Panc1 (cell line): ENCODE measurements at regions not wholly inside any gene's neighbourhood (a gene's known extent, or its start where the extent isn't known, plus 50 kb on each side); places are given as distances from the start of the nearest gene placed in this dataset.

Source experiments
- ATAC-seq: fragments of 200-7000 bp; cut with Tn5 transposase; 2 replicates; pipeline ENCODE4 v1.9.1; 2020; ENCODE audit warnings: mild to moderate bottlenecking, moderate library complexity
- BruUV-seq: library from RNA; stranded (reverse); fragments of 400-500 nt; replicated peaks from 2 replicates; lab custom pipeline; 2021; lab: Mats Ljungman, UMichigan
- CTCF ChIA-PET: fragments of 300-600 bp; sonication (Branson Sonifier 250); formaldehyde crosslinking; loops from one replicate; lab custom pipeline; 2022; ENCODE audit warnings: antibody characterized with exemption; lab: Charles Lee
- POLR2A ChIA-PET: fragments of 300-600 bp; sonication (Branson Sonifier 250); formaldehyde crosslinking; loops from one replicate; lab custom pipeline; 2022; ENCODE audit warnings: antibody characterized with exemption; lab: Charles Lee
- DNase-seq: peaks from one replicate; pipeline ENCODE4 v3.0.0-alpha.2; 2010; ENCODE audit warnings: low read depth, low spot score
- H3K27ac ChIP-seq: 2 replicates; pipeline ENCODE4 v1.5.1; 2011; ENCODE audit warnings: mild to moderate bottlenecking, low read length, inconsistent platforms
- H3K27me3 ChIP-seq: fragments of 200-500 bp; sonication (Bioruptor generic); 2 replicates; pipeline ENCODE4 v1.6.0; 2014; ENCODE audit warnings: low read length, inconsistent platforms; ENCODE audit not compliant: control insufficient read depth, insufficient read depth
- H3K36me3 ChIP-seq: fragments of 200-500 bp; sonication (Bioruptor generic); 2 replicates; pipeline ENCODE4 v1.5.1; 2014; ENCODE audit warnings: inconsistent platforms, mild to moderate bottlenecking, low read length, moderate library complexity; ENCODE audit not compliant: control insufficient read depth, insufficient read depth
- H3K4me1 ChIP-seq: 2 replicates; pipeline ENCODE4 v1.5.1; 2011; ENCODE audit warnings: inconsistent platforms, mild to moderate bottlenecking, low read length, moderate library complexity; ENCODE audit not compliant: control insufficient read depth, insufficient read depth
- H3K4me3 ChIP-seq, 2 experiments: 2 replicates each; pipeline ENCODE4 v1.5.1; 2011 to 2012; ENCODE audit warnings: low read depth in 2 of 2, low read length in 2 of 2, mild to moderate bottlenecking in 2 of 2, inconsistent platforms in 1 of 2, moderate library complexity in 1 of 2
- H3K9me3 ChIP-seq: fragments of 200-500 bp; sonication (Bioruptor generic); 2 replicates; pipeline ENCODE4 v1.5.1; 2014; ENCODE audit warnings: low read depth, mild to moderate bottlenecking, inconsistent platforms, low read length, moderate library complexity; ENCODE audit not compliant: control insufficient read depth, insufficient read depth
- CTCF ChIP-seq: fragments of 450-650 bp; IDR thresholded peaks from 2 replicates; pipeline ENCODE4 v1.5.1; 2017; ENCODE audit warnings: mild to moderate bottlenecking
- POLR2AphosphoS5 ChIP-seq: IDR thresholded peaks from 2 replicates; pipeline ENCODE4 v1.6.1; 2012; ENCODE audit warnings: mild to moderate bottlenecking, low read depth, low read length, moderate library complexity
- REST ChIP-seq, 2 experiments: IDR thresholded peaks; 2 replicates each; pipeline ENCODE4 v1.6.1; 2011 to 2012; ENCODE audit warnings: low read depth in 2 of 2, control low read depth in 1 of 2, low read length in 1 of 2, mild to moderate bottlenecking in 1 of 2, moderate library complexity in 1 of 2; ENCODE audit not compliant: insufficient read depth in 1 of 2
- SIN3A ChIP-seq: IDR thresholded peaks from 2 replicates; pipeline ENCODE4 v1.6.1; 2012; ENCODE audit warnings: low read depth, mild to moderate bottlenecking, low read length, moderate library complexity, borderline replicate concordance; ENCODE audit not compliant: insufficient read depth
- TCF7L2 ChIP-seq: IDR thresholded peaks from 2 replicates; pipeline ENCODE4 v1.6.1; 2011; ENCODE audit warnings: mild to moderate bottlenecking, low read depth, low read length, inconsistent platforms
- in situ Hi-C: cut with HindIII; loops from 2 replicates; pipeline ENCODE4 v1.10.0; 2016; ENCODE audit warnings: low sequenced_read_pairs, low pct_unique_long_range_greater_than_20kb
- intact Hi-C: fragments of 100-400 bp; cut with micrococcal nuclease; formaldehyde crosslinking; loops from one replicate; pipeline ENCODE4 v1.10.0; 2022; ENCODE audit not compliant: unreplicated experiment

GRCh38 chr5:6282352-6282751, 96.0 kb downstream of the MED10 start:
- Histone ChIP-seq H3K27me3 (peaks cover 12% of the 10 kb centered on the region), H3K4me3 (no peak overlapping the region), H3K36me3 (no peaks in the 10 kb centered on the region), H3K27ac (no peak overlapping the region), H3K9me3 (no peaks in the 10 kb centered on the region), H3K4me1 (no peaks in the 10 kb centered on the region)
- POLR2A ChIA-PET: no interaction called here
- TF ChIP-seq CTCF (no peak), POLR2AphosphoS5 (no peak), SIN3A (no peak), REST (IDR thresholded peaks at IDR 0.05; ENCODE audit: insufficient read depth in 1 of 2, low read depth in 2 of 2, low read length in 1 of 2) (no peak), TCF7L2 (no peak)
- intact Hi-C loops: no loop called here
- ATAC-seq: no peak
- in situ Hi-C loops: no loop called here
- CTCF ChIA-PET: no interaction called here
- DNase-seq: no peak
- BruUV-seq: no TSS peak

GRCh38 chr5:6281818-6282217, 96.5 kb downstream of the MED10 start:
- BruUV-seq: no TSS peak
- ChIA-PET CTCF (no interaction called here), POLR2A (no interaction called here)
- ATAC-seq (no peak), DNase-seq (no peak)
- no peak overlapping the region for H3K27ac ChIP-seq
- H3K27me3 ChIP-seq: peaks cover 12% of the 10 kb centered on the region
- H3K36me3 ChIP-seq: no peaks in the 10 kb centered on the region
- in situ Hi-C loops (no loop called here), intact Hi-C loops (no loop called here)
- no peaks in the 10 kb centered on the region for H3K4me1 ChIP-seq
- TF ChIP-seq REST (IDR thresholded peaks at IDR 0.05; ENCODE audit: insufficient read depth in 1 of 2, low read depth in 2 of 2, low read length in 1 of 2) (no peak), TCF7L2 (no peak), SIN3A (no peak), POLR2AphosphoS5 (no peak), CTCF (no peak)
- no peak overlapping the region for H3K4me3 ChIP-seq
- no peaks in the 10 kb centered on the region for H3K9me3 ChIP-seq
